ENCODE measurements at regions not wholly inside any gene's neighbourhood (a gene's known extent, or its start where the extent isn't known, plus 50 kb on each side); places are given as distances from the start of the nearest gene placed in this dataset.

- no peaks in the 10 kb centered on the region for H3K27me3 ChIP-seq (ENCODE audit: insufficient read depth, poor library complexity, severe bottlenecking)
- DNase-seq (ENCODE audit: low read depth in 1 of 2, low spot score in 1 of 2), result no peak
- no peak overlapping the region for H3K4me3 ChIP-seq (replicated peaks; ENCODE audit: insufficient read depth, low read length)
- no peak overlapping the region for H3K27ac ChIP-seq (replicated peaks)
- TF ChIP-seq POLR2AphosphoS5 (IDR thresholded peaks at IDR 0.05; ENCODE audit: low read depth) (no peak), GABPA (IDR thresholded peaks at IDR 0.05; ENCODE audit: low read depth) (no peak), CTCF (IDR thresholded peaks at IDR 0.05; ENCODE audit: insufficient read depth, low read length) (no peak), SPI1 (IDR thresholded peaks at IDR 0.05; ENCODE audit: borderline replicate concordance, low read depth) (no peak)
- TF ChIP-seq, protein P1, sequence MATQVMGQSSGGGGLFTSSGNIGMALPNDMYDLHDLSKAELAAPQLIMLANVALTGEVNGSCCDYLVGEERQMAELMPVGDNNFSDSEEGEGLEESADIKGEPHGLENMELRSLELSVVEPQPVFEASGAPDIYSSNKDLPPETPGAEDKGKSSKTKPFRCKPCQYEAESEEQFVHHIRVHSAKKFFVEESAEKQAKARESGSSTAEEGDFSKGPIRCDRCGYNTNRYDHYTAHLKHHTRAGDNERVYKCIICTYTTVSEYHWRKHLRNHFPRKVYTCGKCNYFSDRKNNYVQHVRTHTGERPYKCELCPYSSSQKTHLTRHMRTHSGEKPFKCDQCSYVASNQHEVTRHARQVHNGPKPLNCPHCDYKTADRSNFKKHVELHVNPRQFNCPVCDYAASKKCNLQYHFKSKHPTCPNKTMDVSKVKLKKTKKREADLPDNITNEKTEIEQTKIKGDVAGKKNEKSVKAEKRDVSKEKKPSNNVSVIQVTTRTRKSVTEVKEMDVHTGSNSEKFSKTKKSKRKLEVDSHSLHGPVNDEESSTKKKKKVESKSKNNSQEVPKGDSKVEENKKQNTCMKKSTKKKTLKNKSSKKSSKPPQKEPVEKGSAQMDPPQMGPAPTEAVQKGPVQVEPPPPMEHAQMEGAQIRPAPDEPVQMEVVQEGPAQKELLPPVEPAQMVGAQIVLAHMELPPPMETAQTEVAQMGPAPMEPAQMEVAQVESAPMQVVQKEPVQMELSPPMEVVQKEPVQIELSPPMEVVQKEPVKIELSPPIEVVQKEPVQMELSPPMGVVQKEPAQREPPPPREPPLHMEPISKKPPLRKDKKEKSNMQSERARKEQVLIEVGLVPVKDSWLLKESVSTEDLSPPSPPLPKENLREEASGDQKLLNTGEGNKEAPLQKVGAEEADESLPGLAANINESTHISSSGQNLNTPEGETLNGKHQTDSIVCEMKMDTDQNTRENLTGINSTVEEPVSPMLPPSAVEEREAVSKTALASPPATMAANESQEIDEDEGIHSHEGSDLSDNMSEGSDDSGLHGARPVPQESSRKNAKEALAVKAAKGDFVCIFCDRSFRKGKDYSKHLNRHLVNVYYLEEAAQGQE (IDR thresholded peaks at IDR 0.05; ENCODE audit: insufficient replicate concordance, low read depth), result no peak
Measured at GRCh38 chr2:121868652-121869051, 113.2 kb downstream of the TSN start.

DNA sequence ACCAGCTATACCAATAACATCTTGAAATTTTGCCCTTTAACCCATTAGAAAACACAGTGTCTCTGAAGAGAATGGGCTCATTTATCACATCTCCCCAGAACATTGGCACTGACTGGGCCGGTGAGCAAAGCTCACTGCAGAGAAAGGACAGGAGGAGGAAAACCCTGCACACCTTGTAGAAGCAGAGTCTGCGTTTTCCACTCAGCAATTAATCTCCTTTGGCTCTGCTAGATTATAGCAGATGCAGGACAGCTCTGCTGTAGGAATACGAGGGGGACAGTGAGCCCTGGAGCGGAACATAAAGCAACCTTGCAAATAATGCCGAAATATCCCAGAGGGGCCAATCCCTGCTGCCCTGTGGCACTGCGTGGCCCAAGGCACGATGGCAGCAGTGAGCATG is 113.9 kb downstream of the TSN start:
- Histone ChIP-seq H3K27me3 (ENCODE audit: insufficient read depth, poor library complexity, severe bottlenecking) (no peaks in the 10 kb centered on the region), H3K27ac (replicated peaks) (no peak overlapping the region), H3K4me3 (replicated peaks; ENCODE audit: insufficient read depth, low read length) (no peak overlapping the region)
- no peak for DNase-seq (ENCODE audit: low read depth in 1 of 2, low spot score in 1 of 2)
- TF ChIP-seq POLR2AphosphoS5 (IDR thresholded peaks at IDR 0.05; ENCODE audit: low read depth) (no peak), CTCF (IDR thresholded peaks at IDR 0.05; ENCODE audit: insufficient read depth, low read length) (no peak), SPI1 (IDR thresholded peaks at IDR 0.05; ENCODE audit: borderline replicate concordance, low read depth) (no peak), GABPA (IDR thresholded peaks at IDR 0.05; ENCODE audit: low read depth) (no peak)
- TF ChIP-seq, protein P1 (IDR thresholded peaks at IDR 0.05; ENCODE audit: insufficient replicate concordance, low read depth), result no peak

DNA sequence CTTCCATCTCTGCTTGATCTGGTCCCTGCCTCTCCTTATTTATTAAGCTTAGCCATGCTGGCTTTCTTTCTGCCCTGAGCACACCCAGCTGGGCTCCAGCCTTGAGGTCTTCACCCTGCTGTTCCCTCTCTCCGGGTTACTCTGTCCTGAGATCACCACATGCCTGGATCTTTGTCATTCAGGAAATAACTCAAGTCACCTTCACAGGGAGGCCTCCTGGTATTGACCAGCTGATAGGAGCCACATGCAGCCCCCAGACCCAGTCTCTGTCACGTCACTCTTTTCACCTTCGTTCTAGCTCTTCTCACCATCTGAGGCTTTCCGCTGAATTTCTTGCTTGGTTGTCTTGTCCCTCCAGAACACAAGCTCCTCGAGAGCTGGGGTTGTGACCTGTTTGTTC is 114.4 kb downstream of the TSN start:
- H3K27me3 ChIP-seq (ENCODE audit: insufficient read depth, poor library complexity, severe bottlenecking), result no peaks in the 10 kb centered on the region
- no peak overlapping the region for H3K4me3 ChIP-seq (replicated peaks; ENCODE audit: insufficient read depth, low read length)
- no peak for DNase-seq (ENCODE audit: low read depth in 1 of 2, low spot score in 1 of 2)
- TF ChIP-seq, protein P1 (IDR thresholded peaks at IDR 0.05; ENCODE audit: insufficient replicate concordance, low read depth), result no peak
- TF ChIP-seq GABPA (IDR thresholded peaks at IDR 0.05; ENCODE audit: low read depth) (no peak), CTCF (IDR thresholded peaks at IDR 0.05; ENCODE audit: insufficient read depth, low read length) (no peak), POLR2AphosphoS5 (IDR thresholded peaks at IDR 0.05; ENCODE audit: low read depth) (no peak)
- no peak overlapping the region for H3K27ac ChIP-seq (replicated peaks)

All from HL-60 (cell line).